GM23338 (cell line): ENCODE measurements at regions not wholly inside any gene's neighbourhood (a gene's known extent, or its start where the extent isn't known, plus 50 kb on each side); places are given as distances from the start of the nearest gene placed in this dataset.

ENCODE experiments used
- EZH2 ChIP-seq: fragments of 200-600 bp; sonication (generic); IDR thresholded peaks from one replicate; pipeline ENCODE4 v1.8.0; 2017; ENCODE audit warnings: antibody characterized with exemption, mild to moderate bottlenecking, low read depth; ENCODE audit not compliant: unreplicated experiment
- EZH2phosphoT487 ChIP-seq: fragments of 200-600 bp; sonication (generic); IDR thresholded peaks from one replicate; pipeline ENCODE4 v1.8.1; 2018; ENCODE audit warnings: antibody characterized with exemption; ENCODE audit not compliant: unreplicated experiment
- NANOG ChIP-seq: IDR thresholded peaks from 2 replicates; pipeline ENCODE4 v1.6.1; 2016; ENCODE audit warnings: antibody characterized with exemption, borderline replicate concordance
- POLR2AphosphoS5 ChIP-seq: IDR thresholded peaks from 2 replicates; pipeline ENCODE4 v1.6.1; 2016; ENCODE audit warnings: antibody characterized with exemption, low read depth
- REST ChIP-seq: IDR thresholded peaks from one replicate; pipeline ENCODE4 v1.6.1; 2018; ENCODE audit warnings: antibody characterized with exemption; ENCODE audit not compliant: unreplicated experiment
- STAT1 ChIP-seq: IDR thresholded peaks from one replicate; pipeline ENCODE4 v1.6.1; 2016; ENCODE audit warnings: antibody characterized with exemption; ENCODE audit not compliant: unreplicated experiment
- ZNF114 ChIP-seq: fragments of 250-450 bp; sonication (Bioruptor Pico); IDR thresholded peaks from 2 replicates; pipeline ENCODE4 v1.5.0; 2020; ENCODE audit warnings: mild to moderate bottlenecking, moderate library complexity
- TF ChIP-seq, protein P1 (sequence below), 2 experiments: fragments of 200-600 bp in 1 of 2; sonication (generic) in 1 of 2; conservative IDR thresholded peaks; 2 replicates each; pipeline versions ENCODE4 v1.5.1 to v1.6.1; 2016 to 2017; ENCODE audit warnings: antibody characterized with exemption in 2 of 2, low read depth in 2 of 2, mild to moderate bottlenecking in 2 of 2, moderate library complexity in 1 of 2

- TF ChIP-seq ZNF114 (CRISPR knock-in tag) (no peak), REST (no peak), NANOG (no peak), EZH2phosphoT487 (no peak), POLR2AphosphoS5 (no peak), STAT1 (no peak), EZH2 (no peak)
- TF ChIP-seq, protein P1, sequence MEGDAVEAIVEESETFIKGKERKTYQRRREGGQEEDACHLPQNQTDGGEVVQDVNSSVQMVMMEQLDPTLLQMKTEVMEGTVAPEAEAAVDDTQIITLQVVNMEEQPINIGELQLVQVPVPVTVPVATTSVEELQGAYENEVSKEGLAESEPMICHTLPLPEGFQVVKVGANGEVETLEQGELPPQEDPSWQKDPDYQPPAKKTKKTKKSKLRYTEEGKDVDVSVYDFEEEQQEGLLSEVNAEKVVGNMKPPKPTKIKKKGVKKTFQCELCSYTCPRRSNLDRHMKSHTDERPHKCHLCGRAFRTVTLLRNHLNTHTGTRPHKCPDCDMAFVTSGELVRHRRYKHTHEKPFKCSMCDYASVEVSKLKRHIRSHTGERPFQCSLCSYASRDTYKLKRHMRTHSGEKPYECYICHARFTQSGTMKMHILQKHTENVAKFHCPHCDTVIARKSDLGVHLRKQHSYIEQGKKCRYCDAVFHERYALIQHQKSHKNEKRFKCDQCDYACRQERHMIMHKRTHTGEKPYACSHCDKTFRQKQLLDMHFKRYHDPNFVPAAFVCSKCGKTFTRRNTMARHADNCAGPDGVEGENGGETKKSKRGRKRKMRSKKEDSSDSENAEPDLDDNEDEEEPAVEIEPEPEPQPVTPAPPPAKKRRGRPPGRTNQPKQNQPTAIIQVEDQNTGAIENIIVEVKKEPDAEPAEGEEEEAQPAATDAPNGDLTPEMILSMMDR (conservative IDR thresholded peaks at IDR 0.05; ENCODE audit: low read depth in 2 of 2): no peak
Measured at GRCh38 chr5:98576275-98576674, 197.2 kb upstream of the RGMB start.
